ENCODE measurements at regions not wholly inside any gene's neighbourhood (a gene's known extent, or its start where the extent isn't known, plus 50 kb on each side); places are given as distances from the start of the nearest gene placed in this dataset.

- TF ChIP-seq, protein P1, sequence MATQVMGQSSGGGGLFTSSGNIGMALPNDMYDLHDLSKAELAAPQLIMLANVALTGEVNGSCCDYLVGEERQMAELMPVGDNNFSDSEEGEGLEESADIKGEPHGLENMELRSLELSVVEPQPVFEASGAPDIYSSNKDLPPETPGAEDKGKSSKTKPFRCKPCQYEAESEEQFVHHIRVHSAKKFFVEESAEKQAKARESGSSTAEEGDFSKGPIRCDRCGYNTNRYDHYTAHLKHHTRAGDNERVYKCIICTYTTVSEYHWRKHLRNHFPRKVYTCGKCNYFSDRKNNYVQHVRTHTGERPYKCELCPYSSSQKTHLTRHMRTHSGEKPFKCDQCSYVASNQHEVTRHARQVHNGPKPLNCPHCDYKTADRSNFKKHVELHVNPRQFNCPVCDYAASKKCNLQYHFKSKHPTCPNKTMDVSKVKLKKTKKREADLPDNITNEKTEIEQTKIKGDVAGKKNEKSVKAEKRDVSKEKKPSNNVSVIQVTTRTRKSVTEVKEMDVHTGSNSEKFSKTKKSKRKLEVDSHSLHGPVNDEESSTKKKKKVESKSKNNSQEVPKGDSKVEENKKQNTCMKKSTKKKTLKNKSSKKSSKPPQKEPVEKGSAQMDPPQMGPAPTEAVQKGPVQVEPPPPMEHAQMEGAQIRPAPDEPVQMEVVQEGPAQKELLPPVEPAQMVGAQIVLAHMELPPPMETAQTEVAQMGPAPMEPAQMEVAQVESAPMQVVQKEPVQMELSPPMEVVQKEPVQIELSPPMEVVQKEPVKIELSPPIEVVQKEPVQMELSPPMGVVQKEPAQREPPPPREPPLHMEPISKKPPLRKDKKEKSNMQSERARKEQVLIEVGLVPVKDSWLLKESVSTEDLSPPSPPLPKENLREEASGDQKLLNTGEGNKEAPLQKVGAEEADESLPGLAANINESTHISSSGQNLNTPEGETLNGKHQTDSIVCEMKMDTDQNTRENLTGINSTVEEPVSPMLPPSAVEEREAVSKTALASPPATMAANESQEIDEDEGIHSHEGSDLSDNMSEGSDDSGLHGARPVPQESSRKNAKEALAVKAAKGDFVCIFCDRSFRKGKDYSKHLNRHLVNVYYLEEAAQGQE (IDR thresholded peaks at IDR 0.05; ENCODE audit: low read depth, low read length), result no peak
Measured at GRCh38 chr11:28461338-28461737, 353.1 kb downstream of the METTL15 start (continued).

GRCh38 chr11:28460348-28460747 lies 352.2 kb downstream of the METTL15 start:
- Histone ChIP-seq H4K20me1 (ENCODE audit: insufficient read depth) (no peaks in the 10 kb centered on the region), H2AFZ (ENCODE audit: low read depth) (no peak overlapping the region), H3K27me3 (ENCODE audit: insufficient read depth) (no peaks in the 10 kb centered on the region), H3K9me2 (no peaks in the 10 kb centered on the region), H3K4me3 (ENCODE audit: low read depth in 2 of 2, low read length in 1 of 2) (no peak overlapping the region), H3K4me1 (ENCODE audit: control insufficient read depth in 1 of 2, insufficient read depth in 2 of 2, low read depth in 1 of 2, low read length in 1 of 2) (no peaks in the 10 kb centered on the region), H3K9me3 (no peaks in the 10 kb centered on the region), H3K4me2 (no peak overlapping the region), H3K9ac (no peak overlapping the region), H3K79me2 (ENCODE audit: insufficient read depth) (no peaks in the 10 kb centered on the region), H3K36me3 (replicated peaks in 1 of 2; ENCODE audit: control insufficient read depth in 1 of 2, insufficient read depth in 2 of 2, low read length in 1 of 2) (no peaks in the 10 kb centered on the region), H3K27ac (ENCODE audit: low read depth in 2 of 2, low read length in 1 of 2) (no peak overlapping the region), H3F3A (replicated peaks; ENCODE audit: insufficient read depth) (no peaks in the 10 kb centered on the region)
- TF ChIP-seq GABPA (IDR thresholded peaks at IDR 0.05; ENCODE audit: low read depth), result no peak
- no peak for TF ChIP-seq RCOR1 (IDR thresholded peaks at IDR 0.05; ENCODE audit: low read length)
- TF ChIP-seq, protein P2, sequence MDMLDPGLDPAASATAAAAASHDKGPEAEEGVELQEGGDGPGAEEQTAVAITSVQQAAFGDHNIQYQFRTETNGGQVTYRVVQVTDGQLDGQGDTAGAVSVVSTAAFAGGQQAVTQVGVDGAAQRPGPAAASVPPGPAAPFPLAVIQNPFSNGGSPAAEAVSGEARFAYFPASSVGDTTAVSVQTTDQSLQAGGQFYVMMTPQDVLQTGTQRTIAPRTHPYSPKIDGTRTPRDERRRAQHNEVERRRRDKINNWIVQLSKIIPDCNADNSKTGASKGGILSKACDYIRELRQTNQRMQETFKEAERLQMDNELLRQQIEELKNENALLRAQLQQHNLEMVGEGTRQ (IDR thresholded peaks at IDR 0.05; ENCODE audit: borderline replicate concordance, low read depth, low read length), result no peak
- no peak for TF ChIP-seq TCF12 (IDR thresholded peaks at IDR 0.05)
- TF ChIP-seq, protein P3, sequence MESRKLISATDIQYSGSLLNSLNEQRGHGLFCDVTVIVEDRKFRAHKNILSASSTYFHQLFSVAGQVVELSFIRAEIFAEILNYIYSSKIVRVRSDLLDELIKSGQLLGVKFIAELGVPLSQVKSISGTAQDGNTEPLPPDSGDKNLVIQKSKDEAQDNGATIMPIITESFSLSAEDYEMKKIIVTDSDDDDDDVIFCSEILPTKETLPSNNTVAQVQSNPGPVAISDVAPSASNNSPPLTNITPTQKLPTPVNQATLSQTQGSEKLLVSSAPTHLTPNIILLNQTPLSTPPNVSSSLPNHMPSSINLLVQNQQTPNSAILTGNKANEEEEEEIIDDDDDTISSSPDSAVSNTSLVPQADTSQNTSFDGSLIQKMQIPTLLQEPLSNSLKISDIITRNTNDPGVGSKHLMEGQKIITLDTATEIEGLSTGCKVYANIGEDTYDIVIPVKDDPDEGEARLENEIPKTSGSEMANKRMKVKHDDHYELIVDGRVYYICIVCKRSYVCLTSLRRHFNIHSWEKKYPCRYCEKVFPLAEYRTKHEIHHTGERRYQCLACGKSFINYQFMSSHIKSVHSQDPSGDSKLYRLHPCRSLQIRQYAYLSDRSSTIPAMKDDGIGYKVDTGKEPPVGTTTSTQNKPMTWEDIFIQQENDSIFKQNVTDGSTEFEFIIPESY (IDR thresholded peaks at IDR 0.05; ENCODE audit: borderline replicate concordance, low read depth), result no peak
- no peak for TF ChIP-seq RXRA (IDR thresholded peaks at IDR 0.05; ENCODE audit: borderline replicate concordance, low read depth)
- no peak for TF ChIP-seq NRF1 (IDR thresholded peaks at IDR 0.05; ENCODE audit: low read depth, low read length)
- no peak for TF ChIP-seq YY1 (IDR thresholded peaks at IDR 0.05; ENCODE audit: low read depth)
- no peak for TF ChIP-seq RAD21 (IDR thresholded peaks at IDR 0.05; ENCODE audit: low read length)
- no peak for TF ChIP-seq MEF2A (IDR thresholded peaks at IDR 0.05; ENCODE audit: borderline replicate concordance, low read depth)
- no peak for TF ChIP-seq NFIC (IDR thresholded peaks at IDR 0.05; ENCODE audit: borderline replicate concordance)
- no peak for TF ChIP-seq SIN3A (IDR thresholded peaks at IDR 0.05; ENCODE audit: borderline replicate concordance, low read depth, low read length)
- TF ChIP-seq GATA2 (CRISPR knock-in tag; IDR thresholded peaks at IDR 0.05), result no peak
- no peak for TF ChIP-seq TEAD4 (IDR thresholded peaks at IDR 0.05; ENCODE audit: borderline replicate concordance, insufficient read depth)
- TF ChIP-seq, protein P1 (IDR thresholded peaks at IDR 0.05; ENCODE audit: low read depth, low read length), result no peak
- TF ChIP-seq ELF1 (IDR thresholded peaks at IDR 0.05), result no peak
- TF ChIP-seq IRF3 (IDR thresholded peaks at IDR 0.05; ENCODE audit: low read depth, low read length), result no peak
- no peak for TF ChIP-seq SMC3 (IDR thresholded peaks at IDR 0.05; ENCODE audit: low read depth, low read length)
- DNase-seq, result no peak
- POLR2A ChIA-PET, result no interaction called here
- CTCF ChIA-PET, result no interaction called here
